ENCODE measurements at regions not wholly inside any gene's neighbourhood (a gene's known extent, or its start where the extent isn't known, plus 50 kb on each side); places are given as distances from the start of the nearest gene placed in this dataset.

DNA sequence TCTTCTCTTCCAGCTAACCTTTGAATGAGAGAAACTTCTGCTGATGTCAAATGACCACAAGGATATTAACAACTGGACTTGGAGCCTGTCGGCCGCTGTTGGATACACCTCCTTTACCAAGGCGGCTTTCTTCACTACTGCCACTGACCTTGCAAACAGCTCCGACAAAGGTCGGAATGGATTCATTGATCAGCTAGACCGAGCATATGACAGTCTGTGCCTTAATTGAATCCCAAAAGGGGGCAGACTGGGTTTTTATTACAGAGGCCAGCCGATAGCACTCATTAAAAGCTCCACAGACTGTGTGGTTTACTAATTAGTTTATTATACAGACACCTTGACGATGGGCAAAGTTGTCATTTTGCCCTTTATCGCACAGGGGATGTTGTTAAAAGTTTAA lies 394.5 kb downstream of the RERGL start:
- DNase-seq: no peak
- Histone ChIP-seq H3K4me3 (ENCODE audit: low read depth, low read length) (no peak overlapping the region), H3K27ac (no peak overlapping the region), H3K27me3 (ENCODE audit: insufficient read depth, low read depth, severe bottlenecking) (no peaks in the 10 kb centered on the region), H3K9me3 (ENCODE audit: severe bottlenecking) (no peaks in the 10 kb centered on the region), H3K36me3 (no peaks in the 10 kb centered on the region)
- TF ChIP-seq, protein P1, sequence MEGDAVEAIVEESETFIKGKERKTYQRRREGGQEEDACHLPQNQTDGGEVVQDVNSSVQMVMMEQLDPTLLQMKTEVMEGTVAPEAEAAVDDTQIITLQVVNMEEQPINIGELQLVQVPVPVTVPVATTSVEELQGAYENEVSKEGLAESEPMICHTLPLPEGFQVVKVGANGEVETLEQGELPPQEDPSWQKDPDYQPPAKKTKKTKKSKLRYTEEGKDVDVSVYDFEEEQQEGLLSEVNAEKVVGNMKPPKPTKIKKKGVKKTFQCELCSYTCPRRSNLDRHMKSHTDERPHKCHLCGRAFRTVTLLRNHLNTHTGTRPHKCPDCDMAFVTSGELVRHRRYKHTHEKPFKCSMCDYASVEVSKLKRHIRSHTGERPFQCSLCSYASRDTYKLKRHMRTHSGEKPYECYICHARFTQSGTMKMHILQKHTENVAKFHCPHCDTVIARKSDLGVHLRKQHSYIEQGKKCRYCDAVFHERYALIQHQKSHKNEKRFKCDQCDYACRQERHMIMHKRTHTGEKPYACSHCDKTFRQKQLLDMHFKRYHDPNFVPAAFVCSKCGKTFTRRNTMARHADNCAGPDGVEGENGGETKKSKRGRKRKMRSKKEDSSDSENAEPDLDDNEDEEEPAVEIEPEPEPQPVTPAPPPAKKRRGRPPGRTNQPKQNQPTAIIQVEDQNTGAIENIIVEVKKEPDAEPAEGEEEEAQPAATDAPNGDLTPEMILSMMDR (IDR thresholded peaks at IDR 0.05; ENCODE audit: low read depth, low read length): no peak

DNA sequence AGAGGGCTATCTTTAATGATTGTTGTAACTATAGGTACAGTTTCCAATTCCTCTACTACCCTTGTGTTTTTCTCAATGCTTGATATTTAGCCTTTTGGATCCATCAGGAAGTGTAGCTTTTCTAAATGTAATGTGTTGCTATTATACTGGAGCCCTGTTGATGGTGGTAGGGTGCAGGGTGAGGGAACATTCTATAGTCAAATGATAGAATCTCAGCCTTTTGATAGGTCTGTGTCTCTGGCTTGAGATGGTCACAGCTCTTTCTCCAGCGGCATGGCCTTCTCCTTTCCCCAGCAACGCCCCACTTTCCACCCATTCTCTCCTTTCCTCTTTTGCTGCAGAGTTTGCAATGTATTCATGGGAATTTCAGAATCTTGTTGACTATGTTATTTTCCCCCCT lies 398.6 kb downstream of the RERGL start:
- TF ChIP-seq, protein P1 (IDR thresholded peaks at IDR 0.05; ENCODE audit: low read depth, low read length): no peak
- H3K9me3 ChIP-seq (ENCODE audit: severe bottlenecking): peaks cover 7% of the 10 kb centered on the region
- H3K27ac ChIP-seq: no peak overlapping the region
- no peak for DNase-seq
- H3K36me3 ChIP-seq: no peaks in the 10 kb centered on the region
- no peaks in the 10 kb centered on the region for H3K27me3 ChIP-seq (ENCODE audit: insufficient read depth, low read depth, severe bottlenecking)
- no peak overlapping the region for H3K4me3 ChIP-seq (ENCODE audit: low read depth, low read length)

DNA sequence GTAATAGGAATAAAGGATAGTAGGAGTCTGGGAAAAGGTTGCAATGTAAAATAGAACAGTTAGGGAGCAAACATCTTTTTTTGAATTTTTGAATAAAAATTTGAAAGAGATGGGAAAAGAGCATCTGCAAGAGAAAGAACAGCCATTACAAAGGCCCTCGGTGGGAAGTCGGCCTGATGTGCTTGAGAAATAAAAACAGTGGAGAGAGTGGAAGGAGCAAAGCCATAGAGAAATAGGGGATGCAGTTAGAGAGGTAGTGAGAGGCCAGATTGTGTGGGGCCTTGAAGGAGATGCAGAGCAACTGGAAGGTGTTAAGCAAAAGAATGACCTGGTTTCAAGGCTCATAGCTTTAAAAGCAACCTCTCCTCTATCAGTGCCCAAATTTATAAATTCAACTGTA lies 409.8 kb downstream of the RERGL start:
- no peak overlapping the region for H3K27ac ChIP-seq

DNA sequence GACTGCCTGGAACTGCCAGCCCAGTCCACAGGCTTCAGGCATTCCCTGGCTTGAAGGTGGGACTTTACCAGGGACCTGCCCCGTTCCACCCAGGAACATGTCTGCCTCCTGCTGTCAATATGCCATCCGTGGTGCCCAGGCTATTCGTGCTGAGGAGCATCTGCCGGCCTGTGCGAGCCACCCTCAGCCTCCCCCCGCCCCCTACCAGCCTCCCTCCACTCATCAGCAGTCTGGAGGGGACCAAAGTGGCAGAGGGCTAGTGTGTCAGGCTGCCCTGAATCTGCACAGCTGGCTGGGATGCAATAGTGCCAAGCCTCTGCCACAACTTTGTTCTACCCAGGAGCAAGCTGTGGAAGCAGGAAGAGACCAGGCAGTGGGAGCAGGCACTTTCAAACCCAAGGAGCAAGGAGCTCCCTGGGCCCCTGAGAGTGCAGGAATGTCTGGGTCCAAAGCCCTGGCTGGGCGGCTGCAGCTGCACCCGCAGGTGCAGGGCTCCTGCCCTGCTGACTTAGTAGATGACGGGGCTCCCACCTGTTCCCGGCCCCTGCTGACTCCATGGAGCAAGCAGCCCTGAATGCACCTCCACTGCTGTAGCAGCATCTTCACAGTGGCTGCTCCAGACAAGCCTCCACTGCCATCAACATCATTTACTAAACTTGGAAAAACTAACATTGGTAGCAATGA lies 423.2 kb downstream of the RERGL start:
- no peaks in the 10 kb centered on the region for H3K27me3 ChIP-seq (ENCODE audit: insufficient read depth, low read depth, severe bottlenecking)

More for the DNA sequence above, 409.8 kb downstream of the RERGL start:
- H3K27me3 ChIP-seq (ENCODE audit: insufficient read depth, low read depth, severe bottlenecking): no peaks in the 10 kb centered on the region
- H3K36me3 ChIP-seq: no peaks in the 10 kb centered on the region
- DNase-seq: no peak
- TF ChIP-seq, protein P1 (IDR thresholded peaks at IDR 0.05; ENCODE audit: low read depth, low read length): no peak
- H3K9me3 ChIP-seq (ENCODE audit: severe bottlenecking): no peaks in the 10 kb centered on the region
- H3K4me3 ChIP-seq (ENCODE audit: low read depth, low read length): no peak overlapping the region

DNA sequence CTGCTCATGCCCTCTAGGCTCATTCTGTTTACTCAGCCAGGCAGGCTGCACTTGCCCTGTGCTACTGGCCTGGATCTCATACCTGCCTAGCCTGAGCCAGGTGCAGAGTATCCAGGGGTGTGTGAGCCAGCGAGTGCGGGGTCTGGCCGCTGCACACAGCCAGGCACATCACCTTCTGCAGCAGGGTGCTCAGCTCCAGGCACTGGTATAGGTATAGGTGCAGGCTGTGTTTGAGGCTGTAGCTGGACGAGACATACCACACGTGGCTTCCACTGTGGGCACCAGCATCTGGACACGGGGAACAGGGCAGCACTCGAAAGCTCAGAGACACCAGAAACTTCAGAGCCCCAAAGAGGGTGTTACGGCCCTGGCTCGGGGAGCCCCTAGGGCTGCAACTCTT lies 424.2 kb downstream of the RERGL start:
- H3K27me3 ChIP-seq (ENCODE audit: insufficient read depth, low read depth, severe bottlenecking): no peaks in the 10 kb centered on the region
- no peak for DNase-seq
- H3K36me3 ChIP-seq: no peaks in the 10 kb centered on the region
- no peak overlapping the region for H3K4me3 ChIP-seq (ENCODE audit: low read depth, low read length)
- TF ChIP-seq, protein P1 (IDR thresholded peaks at IDR 0.05; ENCODE audit: low read depth, low read length): no peak
- H3K27ac ChIP-seq: no peak overlapping the region
- H3K9me3 ChIP-seq (ENCODE audit: severe bottlenecking): no peaks in the 10 kb centered on the region

More for the DNA sequence above, 423.2 kb downstream of the RERGL start:
- no peaks in the 10 kb centered on the region for H3K9me3 ChIP-seq (ENCODE audit: severe bottlenecking)
- no peak overlapping the region for H3K4me3 ChIP-seq (ENCODE audit: low read depth, low read length)
- DNase-seq: no peak
- TF ChIP-seq, protein P1 (IDR thresholded peaks at IDR 0.05; ENCODE audit: low read depth, low read length): no peak
- H3K27ac ChIP-seq: no peak overlapping the region
- H3K36me3 ChIP-seq: no peaks in the 10 kb centered on the region

DNA sequence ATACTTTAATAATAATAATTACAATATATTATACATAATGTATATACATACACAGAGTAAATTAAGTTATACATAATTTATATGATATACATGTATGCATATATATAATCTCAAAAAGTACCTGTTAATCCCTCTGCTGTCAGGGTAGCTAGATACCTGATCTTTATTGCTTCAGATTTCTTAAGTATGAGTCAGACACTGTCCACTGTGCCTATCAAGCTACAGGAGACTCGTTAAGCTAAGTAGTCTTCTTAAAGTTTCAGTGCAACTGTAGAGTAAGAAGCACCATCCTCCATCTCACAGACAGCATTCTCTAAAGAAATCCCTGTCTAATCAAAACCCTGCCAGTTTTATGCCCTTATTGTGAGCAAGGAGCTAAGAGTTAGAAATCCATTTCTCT lies 428.7 kb downstream of the RERGL start:
- no peak overlapping the region for H3K27ac ChIP-seq
- peak; percentile 12 for DNase-seq
- no peaks in the 10 kb centered on the region for H3K27me3 ChIP-seq (ENCODE audit: insufficient read depth, low read depth, severe bottlenecking)
- TF ChIP-seq, protein P1 (IDR thresholded peaks at IDR 0.05; ENCODE audit: low read depth, low read length): no peak
- no peak overlapping the region for H3K4me3 ChIP-seq (ENCODE audit: low read depth, low read length)
- no peaks in the 10 kb centered on the region for H3K36me3 ChIP-seq
- no peaks in the 10 kb centered on the region for H3K9me3 ChIP-seq (ENCODE audit: severe bottlenecking)
